B cell (primary cell): ENCODE measurements at regions not wholly inside any gene's neighbourhood (a gene's known extent, or its start where the extent isn't known, plus 50 kb on each side); places are given as distances from the start of the nearest gene placed in this dataset.
"Not testable (repeated sequence)": the region's sequence is repeated elsewhere in the genome, so short reads cannot be mapped to it uniquely, and the experiment has no call there.

ENCODE experiments used
- ATAC-seq: fragments of 200-7000 bp; cut with Tn5 transposase; one replicate; pipeline ENCODE4 v1.10.0; 2021; ENCODE audit warnings: low read depth, mild to moderate bottlenecking, moderate number of reproducible peaks, moderate library complexity
- CTCF ChIA-PET: fragments of 350-600 bp; sonication (Branson Sonifier 250); formaldehyde crosslinking; loops from one replicate; lab custom pipeline; 2021; ENCODE audit warnings: antibody characterized with exemption, inconsistent platforms; lab: Charles Lee
- POLR2A ChIA-PET: fragments of 350-600 bp; sonication (Branson Sonifier 250); formaldehyde crosslinking; loops from one replicate; lab custom pipeline; 2021; ENCODE audit warnings: antibody characterized with exemption; lab: Charles Lee
- DNase-seq: peaks from one replicate; pipeline ENCODE4 v3.0.0; 2013
- H2AFZ ChIP-seq: 2 replicates; pipeline ENCODE4 v1.6.1; 2012; ENCODE audit warnings: mild to moderate bottlenecking, low read depth, low read length; ENCODE audit not compliant: insufficient read depth, poor library complexity, severe bottlenecking
- H3K27ac ChIP-seq, 2 donors: 1 replicate in 1 of 2; 2 replicates in 1 of 2; pipeline ENCODE4 v1.5.1; 2012 to 2013; ENCODE audit warnings: low read length in 2 of 2, mild to moderate bottlenecking in 2 of 2, moderate library complexity in 1 of 2
- H3K27me3 ChIP-seq, 4 experiments: fragments of 200-600 bp in 1 of 4; sonication (generic) in 1 of 4; replicated peaks in 1 of 4; 1 replicate in 2 of 4; 2 replicates in 2 of 4; pipeline versions ENCODE4 v1.6.1 to v1.7.0; 2013 to 2016; ENCODE audit warnings: low read length in 3 of 4, mild to moderate bottlenecking in 2 of 4, mixed read lengths in 1 of 4, moderate library complexity in 1 of 4; ENCODE audit not compliant: insufficient read depth in 4 of 4, control insufficient read depth in 3 of 4; ENCODE audit errors: control extremely low read depth in 1 of 4
- H3K36me3 ChIP-seq, 2 experiments: replicated peaks in 1 of 2; 1 replicate in 1 of 2; 2 replicates in 1 of 2; pipeline versions ENCODE4 v1.6.1 to v1.7.1; 2013; ENCODE audit warnings: low read length in 1 of 2; ENCODE audit not compliant: insufficient read depth in 2 of 2, control insufficient read depth in 1 of 2; ENCODE audit errors: control extremely low read depth in 1 of 2, extremely low read depth in 1 of 2
- H3K4me1 ChIP-seq, 2 donors: fragments of 200-600 bp in 1 of 2; sonication (generic) in 1 of 2; 1 replicate in 1 of 2; 2 replicates in 1 of 2; pipeline versions ENCODE4 v1.5.1 to v1.6.1; 2013 to 2017; ENCODE audit warnings: low read length in 2 of 2; ENCODE audit not compliant: control insufficient read depth in 2 of 2, insufficient read depth in 2 of 2
- H3K4me2 ChIP-seq: replicated peaks from 2 replicates; pipeline ENCODE3; 2012; ENCODE audit warnings: mild to moderate bottlenecking, low read depth, low read length; ENCODE audit not compliant: poor library complexity, severe bottlenecking
- H3K4me3 ChIP-seq, 5 experiments: fragments of 200-600 bp in 1 of 5; sonication (generic) in 1 of 5; 1 replicate in 3 of 5; 2 replicates in 2 of 5; pipeline versions ENCODE4 v1.5.1 to v1.7.0; 2011 to 2016; ENCODE audit warnings: low read length in 4 of 5, mild to moderate bottlenecking in 4 of 5, low read depth in 2 of 5, control low read depth in 1 of 5, moderate library complexity in 1 of 5; ENCODE audit not compliant: insufficient read depth in 1 of 5; ENCODE audit errors: control extremely low read depth in 1 of 5, extremely low read depth in 1 of 5
- H3K79me2 ChIP-seq: fragments of 200-600 bp; sonication (generic); one replicate; pipeline ENCODE4 v1.6.0; 2016; ENCODE audit warnings: low read length; ENCODE audit not compliant: control insufficient read depth, insufficient read depth
- H3K9ac ChIP-seq: fragments of 200-600 bp; sonication (generic); 2 replicates; pipeline ENCODE4 v1.6.1; 2017; ENCODE audit warnings: mild to moderate bottlenecking, low read length, moderate library complexity
- H3K9me3 ChIP-seq, 3 donors: one replicate each; pipeline versions ENCODE4 v1.6.1 to v1.7.1; 2013; ENCODE audit warnings: low read length in 2 of 3; ENCODE audit not compliant: control insufficient read depth in 2 of 3, insufficient read depth in 1 of 3; ENCODE audit errors: control extremely low read depth in 1 of 3
- H4K20me1 ChIP-seq: 2 replicates; pipeline ENCODE4 v1.6.0; 2012; ENCODE audit warnings: mild to moderate bottlenecking, low read length; ENCODE audit not compliant: insufficient read depth, control insufficient read depth, poor library complexity, severe bottlenecking
- H3K27ac Mint-ChIP-seq: one replicate; pipeline ENCODE4 v1.8.0; 2021; ENCODE audit warnings: mixed read lengths
- H3K27me3 Mint-ChIP-seq: one replicate; pipeline ENCODE4 v1.8.0; 2021; ENCODE audit warnings: mixed read lengths
- H3K4me1 Mint-ChIP-seq: one replicate; pipeline ENCODE4 v1.8.0; 2021; ENCODE audit warnings: mixed read lengths
- H3K4me3 Mint-ChIP-seq: one replicate; pipeline ENCODE4 v1.8.0; 2021; ENCODE audit warnings: mixed read lengths
- H3K9me3 Mint-ChIP-seq: one replicate; pipeline ENCODE4 v1.8.0; 2022; ENCODE audit warnings: mixed read lengths; ENCODE audit not compliant: insufficient read depth
- WGBS: methylation state at CpG from one replicate; pipeline ENCODE4 v1.1.5; 2013; ENCODE audit warnings: missing lambda C conversion rate; ENCODE audit not compliant: insufficient coverage; 5-methylcytosine and 5-hydroxymethylcytosine counted together
- intact Hi-C: fragments of 100-400 bp; cut with micrococcal nuclease; formaldehyde crosslinking; loops from one replicate; pipeline ENCODE4 v1.10.0; 2022

GRCh38 chr12:9428856-9429255 lies 178.9 kb downstream of the KLRB1 start:
- H3K9me3 ChIP-seq, H3K9me3 Mint-ChIP-seq, H3K9ac ChIP-seq, H2AFZ ChIP-seq, H3K4me2 ChIP-seq, CTCF ChIA-PET, DNase-seq, H3K4me1 ChIP-seq, POLR2A ChIA-PET, H3K4me1 Mint-ChIP-seq, intact Hi-C loops, H3K27ac ChIP-seq, H3K27me3 ChIP-seq, H3K27me3 Mint-ChIP-seq, H4K20me1 ChIP-seq, ATAC-seq, H3K27ac Mint-ChIP-seq, H3K4me3 Mint-ChIP-seq, H3K36me3 ChIP-seq, H3K79me2 ChIP-seq, H3K4me3 ChIP-seq: not testable (repeated sequence)
- WGBS, result 97% methylated on average over 6 of the region's 13 CpGs

GRCh38 chr12:9425429-9425828 lies 182.3 kb downstream of the KLRB1 start:
- H3K79me2 ChIP-seq, H3K9me3 ChIP-seq, H3K4me3 Mint-ChIP-seq, H3K4me1 ChIP-seq, H3K27ac Mint-ChIP-seq, H3K9ac ChIP-seq, H3K27me3 ChIP-seq, H2AFZ ChIP-seq, POLR2A ChIA-PET, CTCF ChIA-PET, H3K4me2 ChIP-seq, H3K4me3 ChIP-seq, H3K27me3 Mint-ChIP-seq, DNase-seq, H4K20me1 ChIP-seq, H3K27ac ChIP-seq, intact Hi-C loops, H3K36me3 ChIP-seq, ATAC-seq, H3K4me1 Mint-ChIP-seq, H3K9me3 Mint-ChIP-seq: not testable (repeated sequence)
- WGBS, result 90% methylated on average over 4 of the region's 13 CpGs

DNA sequence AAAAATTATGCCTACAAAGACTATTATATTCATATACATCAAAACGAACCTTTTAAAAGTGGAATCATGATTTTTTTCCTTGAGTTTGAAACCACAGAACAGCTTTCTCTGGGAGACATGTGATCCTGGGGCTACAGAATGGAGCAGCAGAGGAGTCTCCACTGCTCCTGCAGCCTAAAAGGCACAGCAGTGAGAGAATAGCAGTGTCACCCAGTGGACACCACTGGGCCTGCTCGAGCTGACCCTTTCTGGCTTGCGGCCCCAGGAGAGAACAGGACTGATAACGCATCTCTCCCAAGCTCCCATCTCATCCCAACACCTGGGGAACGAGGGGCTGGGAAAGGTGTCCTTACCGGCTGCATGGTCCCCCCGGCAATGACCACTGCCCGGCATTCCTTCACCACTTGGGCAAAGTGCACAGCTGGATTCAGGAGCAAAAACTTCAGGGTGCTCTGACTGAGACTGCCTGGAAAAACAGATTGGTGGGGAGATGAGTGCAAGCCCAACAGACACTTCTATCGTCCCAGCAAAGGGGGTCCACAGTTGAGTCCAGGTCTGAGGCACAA lies 183.5 kb downstream of the KLRB1 start:
- POLR2A ChIA-PET, DNase-seq, H4K20me1 ChIP-seq, H3K4me3 Mint-ChIP-seq, H3K9ac ChIP-seq, H3K27me3 Mint-ChIP-seq, ATAC-seq, H3K27me3 ChIP-seq, H3K4me1 Mint-ChIP-seq, H3K4me3 ChIP-seq, H3K9me3 Mint-ChIP-seq, H3K4me2 ChIP-seq, H3K36me3 ChIP-seq, H2AFZ ChIP-seq, H3K79me2 ChIP-seq, H3K27ac ChIP-seq, intact Hi-C loops, CTCF ChIA-PET, H3K4me1 ChIP-seq, H3K27ac Mint-ChIP-seq, H3K9me3 ChIP-seq: not testable (repeated sequence)
- WGBS, result 94% methylated on average over 3 of the region's 9 CpGs

DNA sequence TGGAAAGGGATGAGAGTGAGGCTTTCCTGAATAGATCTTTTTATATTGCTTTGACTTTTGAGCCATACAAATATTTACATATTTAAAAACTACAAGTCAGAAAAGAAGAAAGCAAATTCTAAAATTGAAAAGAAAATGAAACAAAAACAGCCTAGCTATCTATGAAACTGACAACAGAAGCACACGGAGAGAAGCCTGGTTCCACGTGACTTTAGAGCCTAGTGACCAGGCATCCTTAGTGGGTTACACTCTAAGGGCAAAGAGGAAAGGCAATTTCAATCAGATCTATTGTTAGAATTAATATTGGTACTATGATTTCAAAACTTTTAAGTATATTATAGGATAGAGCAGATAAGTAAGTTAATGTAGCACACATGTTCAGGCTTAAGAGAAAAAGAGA lies 185.0 kb downstream of the KLRB1 start:
- H3K9me3 ChIP-seq, H3K36me3 ChIP-seq, POLR2A ChIA-PET, H3K9ac ChIP-seq, H3K4me3 ChIP-seq, H3K79me2 ChIP-seq, H3K4me1 ChIP-seq, H3K4me1 Mint-ChIP-seq, ATAC-seq, H3K9me3 Mint-ChIP-seq, H4K20me1 ChIP-seq, DNase-seq, H2AFZ ChIP-seq, H3K27ac ChIP-seq, H3K4me3 Mint-ChIP-seq, H3K27ac Mint-ChIP-seq, H3K4me2 ChIP-seq, H3K27me3 Mint-ChIP-seq, H3K27me3 ChIP-seq, intact Hi-C loops, CTCF ChIA-PET: not testable (repeated sequence)
- no CpG with 5 or more reads among the region's 2 CpGs for WGBS
